ENCODE measurements at regions not wholly inside any gene's neighbourhood (a gene's known extent, or its start where the extent isn't known, plus 50 kb on each side); places are given as distances from the start of the nearest gene placed in this dataset.

- DNase-seq (ENCODE audit: extremely low read depth, low read depth) = no peak
- no peak for TF ChIP-seq CTCF (IDR thresholded peaks at IDR 0.05; ENCODE audit: low read depth, low read length)
Observed at GRCh38 chr9:11506980-11507379, 894.2 kb upstream of the PTPRD start.

GRCh38 chr9:11537566-11537965, 924.8 kb upstream of the PTPRD start:
- TF ChIP-seq CTCF (IDR thresholded peaks at IDR 0.05; ENCODE audit: low read depth, low read length) = no peak
- DNase-seq (ENCODE audit: extremely low read depth, low read depth) = no peak

- TF ChIP-seq CTCF (IDR thresholded peaks at IDR 0.05; ENCODE audit: low read depth, low read length) = no peak
- DNase-seq (ENCODE audit: extremely low read depth, low read depth) = no peak
Observed at GRCh38 chr9:11542781-11543180, 930.0 kb upstream of the PTPRD start.

- no peak for TF ChIP-seq CTCF (IDR thresholded peaks at IDR 0.05; ENCODE audit: low read depth, low read length)
- no peak for DNase-seq (ENCODE audit: extremely low read depth, low read depth)
Observed at GRCh38 chr9:11546231-11546630, 933.4 kb upstream of the PTPRD start.

- no peak for TF ChIP-seq CTCF (IDR thresholded peaks at IDR 0.05; ENCODE audit: low read depth, low read length)
- DNase-seq (ENCODE audit: extremely low read depth, low read depth) = no peak
Observed at GRCh38 chr9:11549311-11549794, 936.6 kb upstream of the PTPRD start.

GRCh38 chr9:11551106-11551505, 938.3 kb upstream of the PTPRD start:
- no peak for TF ChIP-seq CTCF (IDR thresholded peaks at IDR 0.05; ENCODE audit: low read depth, low read length)
- no peak for DNase-seq (ENCODE audit: extremely low read depth, low read depth)

GRCh38 chr9:11558043-11558442, 945.2 kb upstream of the PTPRD start:
- DNase-seq (ENCODE audit: extremely low read depth, low read depth) = no peak
- TF ChIP-seq CTCF (IDR thresholded peaks at IDR 0.05; ENCODE audit: low read depth, low read length) = no peak

Measured in AG09319 (cell line).